IPS-NIHi11 (cell line): ENCODE measurements at regions not wholly inside any gene's neighbourhood (a gene's known extent, or its start where the extent isn't known, plus 50 kb on each side); places are given as distances from the start of the nearest gene placed in this dataset.

Experiments used
- DNase-seq: peaks from one replicate; pipeline ENCODE4 v3.0.0; 2012; ENCODE audit warnings: mixed read lengths, low spot score

DNA sequence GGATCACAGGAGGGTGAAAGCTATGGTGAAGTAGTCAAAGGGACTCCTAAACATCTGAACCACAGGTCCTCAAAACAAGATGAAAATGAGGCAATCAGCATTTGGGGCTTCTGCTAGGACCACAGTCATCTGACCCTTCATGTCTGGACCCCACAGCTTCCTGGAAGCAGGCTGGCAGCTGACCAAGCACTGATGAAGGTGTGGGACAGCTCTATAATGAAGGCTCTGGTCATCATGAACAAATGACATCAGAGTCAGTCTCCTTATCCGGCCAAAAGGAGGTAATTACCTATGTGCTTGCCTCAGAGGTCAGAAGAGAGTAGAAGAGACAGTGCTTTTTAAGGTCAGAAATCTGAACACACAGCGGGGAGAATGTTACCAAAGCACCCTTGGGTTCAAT, 101.2 kb upstream of the GNAO1 start:
- DNase-seq: no peak

DNA sequence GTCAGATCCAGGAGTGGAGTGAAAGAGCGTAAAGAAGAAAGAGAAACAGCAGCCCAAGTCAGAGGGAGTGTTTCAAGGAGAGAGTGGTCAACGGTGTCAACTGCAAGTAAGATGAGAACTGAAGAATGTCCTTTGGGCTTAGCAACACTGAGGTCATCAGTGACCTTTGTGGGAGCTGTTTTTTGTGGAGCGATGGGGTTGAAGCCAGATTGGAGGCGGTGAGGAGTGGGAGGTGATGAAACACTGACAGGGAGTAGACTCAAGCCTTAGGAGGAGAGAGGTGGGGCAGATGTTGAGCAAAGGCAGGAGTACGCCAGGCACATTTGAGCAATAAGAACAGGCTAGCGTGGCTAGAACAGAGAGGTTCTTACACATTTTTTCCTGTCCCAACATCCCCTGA, 103.7 kb upstream of the GNAO1 start:
- no peak for DNase-seq

DNA sequence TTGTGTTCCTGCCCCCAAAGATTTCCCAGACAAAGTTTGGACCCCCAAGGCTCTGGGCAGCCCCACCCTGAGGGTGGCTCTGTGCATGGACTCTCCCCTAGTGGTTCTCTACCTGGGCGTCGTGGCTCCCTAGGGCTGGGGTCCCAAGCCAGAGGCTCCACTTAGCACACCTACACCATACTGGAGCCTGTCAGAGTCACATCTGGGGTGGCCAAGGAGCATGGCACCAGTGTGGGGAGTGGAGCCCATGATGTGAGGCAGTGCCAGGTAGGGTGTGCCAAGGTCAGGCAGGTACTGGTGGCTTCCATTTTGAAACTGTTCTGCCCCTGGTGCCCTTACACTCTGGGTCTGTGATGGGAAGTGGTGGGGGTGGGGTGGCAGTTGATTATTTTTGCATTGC, 109.9 kb upstream of the GNAO1 start:
- no peak for DNase-seq

DNA sequence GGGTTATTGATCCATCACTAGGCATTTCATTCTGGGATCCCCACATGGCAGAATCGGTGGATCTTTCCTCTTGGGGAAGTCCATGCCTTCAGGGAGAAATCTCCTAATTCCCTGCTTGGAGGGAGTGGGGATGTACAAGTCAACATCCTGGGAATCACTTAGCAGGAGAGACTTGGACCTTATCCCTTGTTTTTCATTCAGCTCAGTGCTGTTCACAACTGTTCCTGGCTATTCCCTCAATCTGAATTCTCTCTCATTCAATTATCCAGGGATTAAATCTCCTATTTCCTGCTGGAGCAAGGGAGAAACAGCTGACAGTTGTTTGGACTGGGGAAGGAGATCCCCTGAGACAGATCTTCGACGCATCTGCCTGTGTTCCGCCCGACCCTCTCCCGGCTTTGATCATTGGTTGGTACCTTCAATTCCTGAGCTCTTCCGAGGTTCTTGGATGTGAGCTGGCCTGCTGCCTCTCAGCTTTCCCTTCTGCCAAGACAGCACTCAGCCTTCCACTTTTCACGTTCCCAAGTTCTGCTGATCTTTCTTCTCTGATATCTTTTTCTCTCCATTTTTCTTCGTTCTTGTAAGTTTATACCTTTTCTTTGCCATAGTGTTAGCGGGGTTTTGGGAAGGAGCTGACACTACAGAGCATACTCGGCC, 115.4 kb upstream of the GNAO1 start:
- no peak for DNase-seq

DNA sequence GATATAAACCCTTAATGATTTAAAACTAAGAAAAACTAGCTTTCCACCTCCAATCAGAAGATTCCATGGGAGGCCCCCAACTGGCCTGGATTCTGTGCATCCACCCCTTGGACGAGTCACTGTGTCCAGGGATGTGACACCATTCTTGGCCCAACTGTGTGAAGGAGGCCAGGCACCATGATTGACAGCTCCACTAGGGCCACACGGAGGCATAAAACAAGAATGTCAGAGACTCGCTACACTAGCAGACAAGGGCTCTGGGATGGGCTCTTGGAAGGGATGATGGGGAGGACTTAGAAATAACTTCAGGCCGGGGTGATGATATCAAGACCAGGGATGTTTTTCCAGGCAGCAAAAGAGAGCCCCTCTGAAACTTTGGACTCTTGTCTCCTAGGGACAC, 117.8 kb upstream of the GNAO1 start:
- DNase-seq: no peak

DNA sequence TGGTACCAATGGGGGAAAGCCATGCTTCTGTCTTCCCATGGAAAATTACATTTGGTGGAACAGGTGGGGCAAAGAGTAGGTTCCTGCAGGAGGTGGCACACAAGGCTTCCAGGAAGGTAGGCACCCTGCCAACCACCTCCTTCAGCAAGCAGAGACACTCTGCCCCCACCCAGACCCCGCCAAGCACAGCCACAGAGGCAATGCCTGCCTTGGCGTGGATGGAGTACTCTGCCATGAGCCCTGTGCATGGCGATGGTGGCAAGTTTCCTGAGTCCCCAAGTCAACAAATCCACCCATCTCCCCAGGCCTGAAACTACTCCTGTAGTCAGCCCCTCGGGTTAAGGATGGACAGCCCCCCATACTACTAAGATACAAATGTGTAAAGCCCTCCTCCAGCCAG, 119.2 kb upstream of the GNAO1 start:
- no peak for DNase-seq

DNA sequence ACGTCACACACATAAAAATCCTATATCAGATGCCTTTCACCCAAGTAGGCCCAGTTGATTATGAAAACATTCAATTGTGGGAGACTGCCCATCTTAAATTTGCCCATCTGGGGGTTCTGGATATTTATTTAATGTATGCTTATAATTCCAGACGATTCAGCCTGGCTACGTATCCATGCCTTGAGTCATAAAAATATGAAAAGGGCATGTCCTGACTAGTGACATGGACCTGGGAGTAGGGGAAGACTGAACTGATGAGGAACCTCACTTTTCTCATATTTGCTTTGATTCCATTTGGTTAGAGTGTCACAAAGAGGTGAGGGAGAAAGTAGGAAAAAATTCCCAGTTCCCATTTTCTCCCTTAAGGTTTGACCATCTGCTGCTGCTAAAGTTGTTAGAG, 122.5 kb upstream of the GNAO1 start:
- DNase-seq: no peak

DNA sequence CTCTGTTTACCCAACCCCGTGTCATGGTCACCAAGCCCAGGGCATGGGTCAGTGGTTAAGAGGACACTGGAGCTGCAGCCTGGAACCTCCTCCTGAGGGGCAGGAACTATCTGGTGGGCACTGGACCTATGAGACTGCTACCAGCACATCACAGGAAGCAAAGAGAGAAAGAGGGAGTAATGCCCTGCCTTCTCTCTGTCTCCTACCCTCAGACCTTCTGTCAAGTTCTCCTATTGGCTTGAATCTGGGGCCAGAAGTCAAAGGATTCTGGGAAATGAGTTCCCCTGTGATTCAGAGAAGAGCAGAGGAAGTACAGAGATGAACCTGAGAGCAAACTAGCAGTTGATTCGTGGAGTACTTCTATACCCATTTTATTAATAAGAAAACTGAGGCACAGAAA, 123.0 kb upstream of the GNAO1 start:
- DNase-seq: no peak

DNA sequence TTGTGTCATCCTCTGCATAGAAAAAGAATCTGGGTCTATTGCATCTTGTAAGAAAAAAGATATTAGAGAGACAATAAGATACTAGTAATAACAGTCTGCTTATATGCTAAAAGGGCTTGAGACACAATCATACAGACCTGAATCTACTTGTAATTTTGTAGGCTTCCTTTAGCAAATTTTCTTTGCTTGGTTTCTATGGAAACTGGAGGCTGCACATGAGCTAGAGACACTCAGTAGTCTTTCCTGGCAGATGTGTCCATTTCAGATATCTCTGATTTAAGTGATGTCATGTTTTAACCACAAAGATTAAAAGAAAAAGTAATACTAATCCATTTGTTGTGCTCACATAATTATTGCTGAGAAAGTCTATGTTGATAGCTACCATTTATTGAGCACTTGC, 123.9 kb upstream of the GNAO1 start:
- DNase-seq: no peak

DNA sequence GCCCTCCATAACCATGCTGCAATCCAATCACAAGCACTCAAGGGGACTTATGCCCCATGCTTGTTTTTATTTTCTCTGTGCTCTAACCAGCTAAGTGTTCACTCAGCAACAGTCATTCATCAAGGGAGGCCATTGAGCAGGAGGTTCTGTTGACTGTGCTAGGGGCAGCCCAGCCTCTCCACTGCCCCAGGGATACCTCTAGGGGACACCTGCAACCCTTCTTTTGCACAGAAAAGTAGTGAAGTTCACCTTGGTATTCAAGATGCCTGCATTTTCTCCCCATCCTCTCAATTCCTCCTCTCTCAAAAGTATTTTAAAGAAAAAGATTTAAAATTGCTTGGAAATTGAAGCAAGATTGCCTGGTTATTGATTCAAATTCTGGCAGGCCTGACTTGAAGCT, 124.7 kb upstream of the GNAO1 start:
- DNase-seq: no peak

DNA sequence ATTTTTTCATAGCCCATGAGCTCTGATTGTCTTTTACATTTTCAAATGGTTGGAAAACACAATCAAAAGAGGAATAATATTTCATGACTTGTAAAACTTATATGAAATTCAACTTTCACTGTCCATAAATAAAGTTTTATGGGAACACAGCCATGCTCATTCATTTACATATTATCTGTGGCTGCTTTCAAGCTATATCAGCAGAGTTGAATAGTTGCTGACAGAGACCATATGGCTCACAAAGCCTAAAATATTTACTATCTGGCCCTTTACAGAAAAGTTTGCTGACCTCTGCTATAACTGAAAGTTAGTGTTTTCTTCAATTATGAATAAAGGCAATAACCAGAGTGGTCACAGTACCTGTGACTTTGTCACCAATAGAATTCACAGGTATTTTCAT, 128.2 kb upstream of the GNAO1 start:
- DNase-seq: no peak

DNA sequence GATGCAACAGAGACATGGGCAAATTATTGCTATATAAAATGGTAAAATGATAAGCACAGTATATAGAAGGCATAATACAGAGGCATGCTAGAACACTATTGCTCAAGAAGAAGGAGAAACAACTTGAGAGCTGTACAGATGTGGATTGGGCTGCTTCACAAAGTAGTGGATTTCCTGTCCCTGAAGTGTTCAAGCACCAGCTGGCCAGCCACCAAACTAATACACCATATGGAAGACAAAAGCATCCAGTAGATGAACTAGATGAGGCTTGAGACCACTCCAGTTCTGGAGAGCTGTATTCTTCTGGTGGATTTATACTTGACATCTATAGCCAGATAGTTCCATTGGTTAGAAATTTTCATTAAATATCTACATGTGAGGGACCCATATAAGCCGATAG, 134.1 kb upstream of the GNAO1 start:
- no peak for DNase-seq

DNA sequence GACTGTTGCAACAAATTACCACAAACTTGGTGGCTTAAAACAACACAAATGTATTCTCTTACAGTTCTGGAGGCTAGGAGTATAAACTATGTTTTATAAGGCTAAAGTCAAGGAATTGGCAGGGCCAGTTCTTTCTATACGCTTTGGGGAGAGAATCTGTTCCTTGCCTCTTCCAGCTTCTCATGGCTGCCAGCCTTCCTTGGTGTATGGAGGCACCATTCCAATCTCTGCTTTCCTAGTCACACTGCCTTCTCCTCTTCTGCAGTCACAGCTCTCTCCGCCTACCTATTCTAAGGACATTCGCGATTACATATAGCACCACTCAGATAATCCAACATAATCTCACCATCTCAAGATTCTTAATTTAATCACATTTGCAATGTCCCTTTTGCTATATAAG, 140.4 kb upstream of the GNAO1 start:
- no peak for DNase-seq

DNA sequence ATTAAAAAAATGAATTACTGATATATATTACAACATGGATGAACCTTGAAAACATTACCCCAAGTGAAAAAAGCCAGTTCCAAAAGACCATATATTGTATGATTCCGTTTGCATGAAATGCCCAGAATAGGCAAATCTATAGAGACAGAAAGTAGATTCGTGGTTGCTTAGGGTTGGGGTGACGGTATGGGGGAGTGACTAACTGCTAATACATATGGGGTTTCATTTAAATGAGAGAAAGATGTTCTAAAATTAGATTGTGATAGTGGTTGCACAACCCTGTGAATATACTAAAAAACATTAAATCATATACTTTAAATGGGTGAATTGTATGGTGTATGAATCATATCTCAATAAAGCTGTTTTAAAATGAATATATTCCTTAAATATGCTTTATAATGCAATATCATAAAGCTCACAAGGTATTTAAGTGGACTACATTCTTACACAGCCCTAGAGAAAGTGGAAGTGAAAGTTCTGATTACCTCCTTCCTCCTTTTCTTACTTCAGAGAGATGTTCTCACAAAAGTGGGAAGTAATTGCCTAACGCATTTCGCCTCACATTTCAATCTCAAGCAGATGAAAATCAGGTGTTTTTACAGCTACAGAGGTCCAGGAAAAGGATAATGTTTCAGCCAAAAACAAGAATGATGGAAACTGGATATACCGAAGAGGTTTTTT, 142.7 kb upstream of the GNAO1 start:
- DNase-seq: no peak

DNA sequence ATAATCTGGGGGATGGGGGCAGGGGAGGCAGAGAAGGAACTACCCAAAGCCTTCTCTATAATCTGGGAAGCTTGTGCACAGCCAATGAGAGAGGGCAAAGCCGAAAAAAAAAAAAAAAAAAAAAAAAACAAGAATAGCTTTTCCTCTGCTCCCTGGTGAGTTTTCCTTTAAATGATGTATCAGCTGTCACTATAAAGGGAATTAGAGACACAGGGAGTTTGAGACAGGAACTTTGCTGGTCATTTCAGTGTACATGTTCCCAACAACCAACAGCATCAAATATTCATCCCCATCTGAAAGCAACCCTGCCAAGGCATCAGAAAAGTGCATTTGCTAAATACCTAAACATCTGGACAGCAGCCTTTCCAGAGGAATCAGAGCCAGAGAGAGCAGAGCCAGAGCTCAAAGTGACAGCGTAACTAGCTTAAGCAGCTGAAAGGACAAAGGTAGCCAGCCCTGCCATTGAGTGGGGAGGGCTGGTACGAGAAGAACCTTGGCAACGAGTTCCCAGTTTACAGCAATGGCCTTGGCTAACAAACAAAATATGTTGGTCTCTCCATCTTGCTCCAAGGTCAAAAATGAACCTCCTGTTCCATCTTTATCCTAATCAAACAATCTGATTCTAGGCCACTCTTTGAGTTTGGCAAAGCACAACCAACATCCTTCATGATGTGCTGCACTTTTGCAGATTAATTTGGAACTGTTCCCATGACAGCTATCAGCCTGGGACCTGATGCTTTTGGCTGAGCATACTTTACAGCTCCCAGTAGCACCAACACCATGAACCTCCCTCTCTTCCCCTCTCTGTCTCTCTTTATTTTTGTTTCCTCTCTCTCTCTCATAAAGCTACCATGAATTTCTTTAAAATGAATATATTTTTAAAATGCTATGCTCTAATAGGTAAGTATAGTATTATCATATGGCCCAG, 143.7 kb upstream of the GNAO1 start:
- DNase-seq: no peak

DNA sequence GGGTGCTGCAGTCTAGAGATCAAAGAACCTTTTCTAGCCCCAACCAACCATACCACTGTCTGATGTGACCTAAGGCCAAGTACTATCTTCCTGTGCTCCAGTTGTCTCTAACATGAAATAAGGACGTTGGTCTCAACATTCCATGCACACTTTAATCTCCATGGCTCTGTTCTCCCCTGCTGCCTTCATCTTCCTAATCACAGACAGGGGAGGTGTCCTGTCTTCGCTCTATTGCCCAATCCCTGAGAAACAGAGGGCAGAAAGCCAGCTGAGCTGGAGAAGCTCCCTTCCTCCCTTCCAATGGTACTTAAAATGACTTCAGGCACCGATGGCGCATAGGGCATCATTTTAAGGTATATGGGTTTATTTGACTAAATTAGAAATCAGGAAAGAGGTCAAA, 148.9 kb upstream of the GNAO1 start:
- DNase-seq: no peak

DNA sequence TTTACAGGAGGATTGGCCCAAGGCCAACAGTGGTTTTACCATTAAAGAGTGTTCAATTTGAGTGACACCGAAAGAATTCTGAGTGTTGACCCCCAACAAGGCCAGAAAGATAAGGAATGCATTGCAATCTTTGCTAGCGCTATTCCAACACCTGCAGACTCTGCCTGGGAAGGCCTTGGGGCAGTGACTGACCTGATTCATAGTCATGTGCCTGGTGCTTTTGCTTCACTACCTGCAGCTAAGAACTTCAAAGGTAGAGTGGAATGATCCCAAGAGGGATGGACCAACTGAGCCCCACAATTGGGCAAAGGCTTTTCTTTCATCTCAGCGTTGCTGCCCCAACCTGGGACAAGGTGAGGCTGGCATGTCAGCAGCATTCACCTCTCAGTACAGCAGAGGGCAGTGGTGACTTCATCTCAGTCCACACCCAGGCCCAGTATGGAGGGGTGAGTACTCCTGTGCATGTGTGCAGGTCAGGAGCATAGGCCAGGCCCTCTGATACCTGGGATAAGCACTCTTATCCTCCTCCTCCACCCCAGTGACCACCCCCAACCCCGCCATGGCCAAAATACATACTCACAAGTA, 149.6 kb upstream of the GNAO1 start:
- peak; percentile 76 for DNase-seq

DNA sequence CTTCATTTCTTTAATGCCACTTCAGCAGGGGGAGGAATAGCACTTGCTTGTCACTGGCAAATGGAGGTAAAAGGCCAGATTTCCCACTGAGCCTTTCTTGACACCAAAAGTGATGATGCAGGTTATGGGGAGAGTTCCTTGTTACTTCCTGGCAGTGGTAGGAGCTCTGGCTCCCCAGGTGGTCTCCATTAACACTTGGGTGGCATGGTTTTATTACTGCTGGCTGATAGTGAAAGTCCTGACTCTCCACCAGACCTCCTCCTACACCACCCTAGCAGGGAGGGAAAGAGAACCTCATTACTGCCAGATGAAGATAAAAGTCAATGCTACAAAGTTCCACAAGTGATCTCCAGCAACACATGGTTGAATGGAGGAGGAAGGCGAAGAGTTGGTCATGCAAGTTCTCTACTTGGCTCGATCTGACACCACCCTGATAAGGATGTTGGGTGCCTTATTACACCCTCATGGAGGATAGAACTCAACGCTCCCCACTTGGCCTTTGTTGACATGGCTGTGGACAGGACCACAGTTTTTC, 152.7 kb upstream of the GNAO1 start:
- no peak for DNase-seq

DNA sequence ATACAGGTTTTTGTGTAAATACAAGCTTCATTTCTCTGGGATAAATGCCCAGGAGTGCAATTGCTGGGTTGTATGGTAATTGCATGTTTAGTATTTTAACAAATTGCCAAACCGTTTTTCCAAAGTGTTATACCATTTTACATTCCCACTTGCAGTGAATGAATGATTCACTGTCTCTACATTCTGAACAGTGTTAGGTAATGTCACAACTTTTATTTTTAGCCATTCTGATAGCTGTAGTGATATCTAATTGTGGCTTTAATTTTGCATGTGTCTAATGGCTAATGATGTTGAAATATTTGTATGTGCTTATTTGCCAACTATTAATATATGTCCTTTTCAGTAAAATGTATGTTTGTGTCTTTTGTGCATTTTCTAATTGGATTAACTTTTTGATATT, 156.9 kb upstream of the CES5A start:
- no peak for DNase-seq

DNA sequence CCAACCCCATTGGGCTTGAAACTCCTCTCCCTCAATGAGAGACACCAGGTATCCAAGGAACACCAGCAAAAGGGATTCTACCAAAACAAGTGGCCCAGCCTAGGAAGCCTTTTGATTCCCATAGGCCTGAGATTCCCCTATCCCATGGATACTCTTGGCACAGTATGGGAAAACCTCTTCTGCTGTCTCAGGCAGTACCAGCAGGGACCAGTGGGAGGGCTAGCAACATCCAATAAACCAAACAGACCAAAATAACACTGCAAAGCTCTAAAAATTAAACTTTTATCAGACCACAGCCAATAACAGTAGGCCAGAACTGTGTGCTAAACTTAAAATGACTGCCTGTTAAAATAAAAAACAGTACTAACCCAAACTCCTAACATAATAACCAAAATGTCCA, 153.9 kb upstream of the CES5A start:
- peak; percentile 23 for DNase-seq

DNA sequence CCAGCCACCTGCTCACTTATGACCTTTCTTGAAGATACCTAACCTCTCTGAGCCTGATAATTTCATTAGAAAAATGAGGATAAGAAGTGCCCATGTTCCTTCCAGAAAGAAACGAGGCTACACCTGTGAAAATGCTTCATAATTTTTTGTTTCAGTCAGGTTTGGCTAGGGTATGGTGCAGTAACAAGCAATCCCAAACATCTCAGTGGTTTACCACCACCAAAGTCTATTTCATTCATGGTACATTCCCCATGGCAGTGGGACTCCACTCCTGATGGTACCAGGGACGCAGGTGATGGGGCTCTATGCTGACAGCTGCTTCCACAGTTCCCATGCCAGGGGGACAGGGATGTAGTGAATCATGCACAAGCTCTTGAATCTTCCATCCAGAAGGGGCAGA, 147.6 kb upstream of the CES5A start:
- no peak for DNase-seq

DNA sequence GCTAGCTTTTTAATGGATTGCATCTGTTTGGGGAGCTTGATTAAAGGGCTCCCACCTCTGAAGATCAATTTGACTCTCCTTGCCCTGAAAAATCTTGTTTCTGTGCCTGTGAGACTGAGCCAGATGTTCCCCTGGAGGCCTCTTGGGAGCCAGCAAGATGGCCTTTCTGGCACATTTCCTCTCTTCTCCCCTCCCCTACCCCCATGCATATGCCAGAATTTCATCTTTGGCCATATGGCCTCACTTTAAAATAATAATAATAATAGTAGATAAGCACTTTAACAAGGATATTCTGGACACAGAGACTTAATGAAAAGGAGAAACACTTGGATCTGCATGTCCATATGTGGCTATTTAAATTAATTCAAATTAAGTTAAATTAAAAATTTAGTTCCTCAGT, 144.1 kb upstream of the CES5A start:
- no peak for DNase-seq
